ENCODE measurements at regions not wholly inside any gene's neighbourhood (a gene's known extent, or its start where the extent isn't known, plus 50 kb on each side); places are given as distances from the start of the nearest gene placed in this dataset.

DNA sequence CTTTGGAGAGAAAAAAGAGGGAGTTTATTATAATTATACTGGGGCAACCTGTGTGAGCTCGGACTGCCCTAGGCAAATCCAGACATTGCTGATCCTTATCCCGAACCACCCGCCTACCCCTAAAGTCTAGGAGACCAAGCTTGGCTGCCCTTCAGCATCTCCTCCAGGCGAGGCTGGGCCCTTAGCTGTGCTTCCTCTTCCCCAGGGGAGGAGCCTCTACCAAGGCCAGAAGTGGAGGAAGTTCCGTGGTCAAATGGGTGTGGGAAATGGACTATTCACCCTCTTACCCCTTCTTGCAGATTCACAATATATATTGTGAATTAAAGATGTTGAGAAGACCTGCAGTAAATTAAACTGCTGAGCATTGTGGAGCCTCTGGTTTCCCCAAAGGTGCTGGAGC, 158.3 kb upstream of the HES1 start:
- TF ChIP-seq, protein P1, sequence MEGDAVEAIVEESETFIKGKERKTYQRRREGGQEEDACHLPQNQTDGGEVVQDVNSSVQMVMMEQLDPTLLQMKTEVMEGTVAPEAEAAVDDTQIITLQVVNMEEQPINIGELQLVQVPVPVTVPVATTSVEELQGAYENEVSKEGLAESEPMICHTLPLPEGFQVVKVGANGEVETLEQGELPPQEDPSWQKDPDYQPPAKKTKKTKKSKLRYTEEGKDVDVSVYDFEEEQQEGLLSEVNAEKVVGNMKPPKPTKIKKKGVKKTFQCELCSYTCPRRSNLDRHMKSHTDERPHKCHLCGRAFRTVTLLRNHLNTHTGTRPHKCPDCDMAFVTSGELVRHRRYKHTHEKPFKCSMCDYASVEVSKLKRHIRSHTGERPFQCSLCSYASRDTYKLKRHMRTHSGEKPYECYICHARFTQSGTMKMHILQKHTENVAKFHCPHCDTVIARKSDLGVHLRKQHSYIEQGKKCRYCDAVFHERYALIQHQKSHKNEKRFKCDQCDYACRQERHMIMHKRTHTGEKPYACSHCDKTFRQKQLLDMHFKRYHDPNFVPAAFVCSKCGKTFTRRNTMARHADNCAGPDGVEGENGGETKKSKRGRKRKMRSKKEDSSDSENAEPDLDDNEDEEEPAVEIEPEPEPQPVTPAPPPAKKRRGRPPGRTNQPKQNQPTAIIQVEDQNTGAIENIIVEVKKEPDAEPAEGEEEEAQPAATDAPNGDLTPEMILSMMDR (IDR thresholded peaks at IDR 0.05), result no peak
- TF ChIP-seq POLR2A (IDR thresholded peaks at IDR 0.05) (no peak), EP300 (IDR thresholded peaks at IDR 0.05) (no peak)
